Choroid plexus epithelial cell (primary cell): ENCODE measurements at regions not wholly inside any gene's neighbourhood (a gene's known extent, or its start where the extent isn't known, plus 50 kb on each side); places are given as distances from the start of the nearest gene placed in this dataset.

Source experiments
- DNase-seq: peaks from one replicate; pipeline ENCODE4 v3.0.0-alpha.2; 2010; ENCODE audit warnings: low read depth
- H3K4me3 ChIP-seq: 2 replicates; pipeline ENCODE4 v1.5.1; 2011; ENCODE audit warnings: low read depth, mild to moderate bottlenecking, control low read depth, low read length, moderate library complexity
- TF ChIP-seq, protein P1 (sequence below): conservative IDR thresholded peaks from 2 replicates; pipeline ENCODE4 v1.5.1; 2011; ENCODE audit warnings: low read depth, mild to moderate bottlenecking, control low read depth, inconsistent platforms, low read length, moderate library complexity

- no peak overlapping the region for H3K4me3 ChIP-seq
- TF ChIP-seq, protein P1, sequence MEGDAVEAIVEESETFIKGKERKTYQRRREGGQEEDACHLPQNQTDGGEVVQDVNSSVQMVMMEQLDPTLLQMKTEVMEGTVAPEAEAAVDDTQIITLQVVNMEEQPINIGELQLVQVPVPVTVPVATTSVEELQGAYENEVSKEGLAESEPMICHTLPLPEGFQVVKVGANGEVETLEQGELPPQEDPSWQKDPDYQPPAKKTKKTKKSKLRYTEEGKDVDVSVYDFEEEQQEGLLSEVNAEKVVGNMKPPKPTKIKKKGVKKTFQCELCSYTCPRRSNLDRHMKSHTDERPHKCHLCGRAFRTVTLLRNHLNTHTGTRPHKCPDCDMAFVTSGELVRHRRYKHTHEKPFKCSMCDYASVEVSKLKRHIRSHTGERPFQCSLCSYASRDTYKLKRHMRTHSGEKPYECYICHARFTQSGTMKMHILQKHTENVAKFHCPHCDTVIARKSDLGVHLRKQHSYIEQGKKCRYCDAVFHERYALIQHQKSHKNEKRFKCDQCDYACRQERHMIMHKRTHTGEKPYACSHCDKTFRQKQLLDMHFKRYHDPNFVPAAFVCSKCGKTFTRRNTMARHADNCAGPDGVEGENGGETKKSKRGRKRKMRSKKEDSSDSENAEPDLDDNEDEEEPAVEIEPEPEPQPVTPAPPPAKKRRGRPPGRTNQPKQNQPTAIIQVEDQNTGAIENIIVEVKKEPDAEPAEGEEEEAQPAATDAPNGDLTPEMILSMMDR: no peak
- DNase-seq: no peak
These were observed 82.9 kb downstream of the ELOVL4 start for GRCh38 chr6:79864421-79864820.

DNA sequence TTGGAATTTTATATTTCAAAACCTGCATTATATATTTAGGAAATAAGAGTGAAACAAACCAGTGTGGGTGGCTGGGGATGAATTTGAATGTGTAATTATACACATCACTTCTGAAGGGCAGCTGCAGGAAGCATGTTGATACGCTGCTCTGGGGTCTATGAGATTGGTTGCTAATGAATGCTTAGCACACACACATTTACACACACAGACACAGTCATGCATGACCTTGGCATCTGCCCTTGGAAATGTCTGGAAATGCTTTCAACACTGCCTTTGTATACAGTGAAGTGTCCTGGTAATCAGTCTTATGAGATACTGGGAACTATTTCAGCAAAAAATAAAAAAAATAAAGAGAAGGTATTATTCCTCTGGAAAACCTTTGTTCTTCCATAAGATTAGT is 83.4 kb downstream of the ELOVL4 start:
- TF ChIP-seq, protein P1: no peak
- no peak for DNase-seq
- no peak overlapping the region for H3K4me3 ChIP-seq

DNA sequence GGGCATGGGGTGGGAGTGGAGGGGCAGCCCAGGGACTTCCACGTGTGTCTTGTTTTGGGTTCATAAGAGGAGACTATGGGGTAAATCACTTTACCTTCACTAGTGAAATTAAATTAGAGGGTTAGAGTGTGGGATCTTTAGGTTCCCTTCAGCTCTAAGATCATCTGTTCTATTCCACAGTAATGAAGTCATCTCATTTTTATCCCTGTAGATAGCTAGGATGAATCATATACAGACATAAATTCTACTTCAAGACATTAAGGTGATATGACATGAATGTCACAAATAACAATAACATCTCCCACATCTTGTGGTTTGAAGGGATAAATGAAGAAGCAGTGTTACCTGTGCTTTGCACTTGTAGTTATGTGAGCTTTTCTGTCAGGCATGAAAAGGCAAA is 83.8 kb downstream of the ELOVL4 start:
- TF ChIP-seq, protein P1: no peak
- no peak for DNase-seq
- no peak overlapping the region for H3K4me3 ChIP-seq

GRCh38 chr6:79862711-79863110 is 84.6 kb downstream of the ELOVL4 start:
- TF ChIP-seq, protein P1: no peak
- H3K4me3 ChIP-seq: no peak overlapping the region
- DNase-seq: no peak

DNA sequence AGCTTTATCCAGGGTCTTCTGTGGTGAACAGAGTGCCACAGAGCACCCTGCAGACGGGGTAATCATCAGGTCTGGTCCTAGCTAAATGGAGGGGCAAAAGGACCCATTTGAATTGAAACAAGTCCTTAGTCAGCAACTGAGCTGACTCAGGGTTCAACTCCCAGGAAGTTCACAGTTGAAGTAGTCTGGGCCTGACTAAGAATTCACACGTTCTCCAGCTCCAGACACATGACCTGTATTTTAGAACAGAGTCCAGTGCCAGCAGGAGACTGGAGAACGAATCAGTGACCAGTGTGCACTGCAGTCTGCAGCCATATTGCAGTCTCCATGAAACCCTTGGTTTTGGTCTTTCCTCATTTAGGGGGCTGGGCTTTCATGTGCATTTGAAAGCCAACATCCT is 85.2 kb downstream of the ELOVL4 start:
- TF ChIP-seq, protein P1: no peak
- H3K4me3 ChIP-seq: no peak overlapping the region
- no peak for DNase-seq

GRCh38 chr6:79861023-79861422 is 86.3 kb downstream of the ELOVL4 start:
- TF ChIP-seq, protein P1: no peak
- DNase-seq: no peak
- no peak overlapping the region for H3K4me3 ChIP-seq

GRCh38 chr6:79847426-79847825 is 99.9 kb downstream of the ELOVL4 start:
- no peak overlapping the region for H3K4me3 ChIP-seq
- TF ChIP-seq, protein P1: no peak
- no peak for DNase-seq
